Upper lobe of left lung (tissue), 6 donors: ENCODE measurements at regions not wholly inside any gene's neighbourhood (a gene's known extent, or its start where the extent isn't known, plus 50 kb on each side); places are given as distances from the start of the nearest gene placed in this dataset.

ENCODE experiments used
- ATAC-seq, 2 donors: fragments of 200-7000 bp; cut with Tn5 transposase; one replicate each; pipeline ENCODE4 v1.9.1; 2022; ENCODE audit warnings: mild to moderate bottlenecking in 2 of 2, moderate library complexity in 2 of 2; ENCODE audit not compliant: low FRiP score in 2 of 2
- DNase-seq, 2 donors: peaks; one replicate each; pipeline ENCODE4 v3.0.0-alpha.2; 2019 to 2020
- H3K27ac ChIP-seq, 4 donors: fragments of 200-600 bp; sonication (generic); one replicate each; pipeline ENCODE4 v1.5.1; 2016 to 2019
- H3K27me3 ChIP-seq, 4 donors: fragments of 200-600 bp; sonication (generic); one replicate each; pipeline ENCODE4 v1.5.1; 2017 to 2019
- H3K36me3 ChIP-seq, 4 donors: fragments of 200-600 bp; sonication (generic); one replicate each; pipeline ENCODE4 v1.5.1; 2016 to 2019
- H3K4me1 ChIP-seq, 4 donors: fragments of 200-600 bp; sonication (generic); one replicate each; pipeline ENCODE4 v1.5.1; 2018 to 2019
- H3K4me3 ChIP-seq, 4 donors: fragments of 200-600 bp; sonication (generic); one replicate each; pipeline ENCODE4 v1.5.1; 2017 to 2019; ENCODE audit warnings: mild to moderate bottlenecking in 2 of 4, moderate library complexity in 1 of 4
- H3K9me3 ChIP-seq, 4 donors: fragments of 200-600 bp; sonication (generic); one replicate each; pipeline ENCODE4 v1.5.1; 2018 to 2019
- EP300 ChIP-seq, 4 donors: sonication (generic); formaldehyde crosslinking; IDR thresholded peaks; one replicate each; pipeline ENCODE4 v1.5.1; 2017; ENCODE audit warnings: antibody characterized with exemption in 4 of 4, control low read depth in 2 of 4
- POLR2A ChIP-seq, 4 donors: fragments of 450-650 bp; IDR thresholded peaks; one replicate each; pipeline ENCODE4 v1.5.1; 2016 to 2017; ENCODE audit warnings: antibody characterized with exemption in 4 of 4, mild to moderate bottlenecking in 2 of 4
- POLR2AphosphoS5 ChIP-seq, 2 donors: sonication (generic); formaldehyde crosslinking; IDR thresholded peaks; one replicate each; pipeline ENCODE4 v1.5.1; 2017; ENCODE audit warnings: antibody characterized with exemption in 2 of 2
- WGBS, 2 donors: methylation state at CpG; one replicate each; pipeline ENCODE4 v1.1.5; 2017 to 2018; 5-methylcytosine and 5-hydroxymethylcytosine counted together
- TF ChIP-seq, protein P1 (sequence below), 6 experiments: fragments of 450-650 bp in 4 of 6; fragments of 200-600 bp in 2 of 6; sonication (generic) in 2 of 6; IDR thresholded peaks; one replicate each; pipeline ENCODE4 v1.5.1; 2016 to 2019; ENCODE audit warnings: antibody characterized with exemption in 6 of 6
- donor health status: DM: no; HTN: no; CAD: no; lungs with moderate emphysema.
- donor health status: DM: no; HTN: yes; CAD: no; lungs with severe emphysema.

DNA sequence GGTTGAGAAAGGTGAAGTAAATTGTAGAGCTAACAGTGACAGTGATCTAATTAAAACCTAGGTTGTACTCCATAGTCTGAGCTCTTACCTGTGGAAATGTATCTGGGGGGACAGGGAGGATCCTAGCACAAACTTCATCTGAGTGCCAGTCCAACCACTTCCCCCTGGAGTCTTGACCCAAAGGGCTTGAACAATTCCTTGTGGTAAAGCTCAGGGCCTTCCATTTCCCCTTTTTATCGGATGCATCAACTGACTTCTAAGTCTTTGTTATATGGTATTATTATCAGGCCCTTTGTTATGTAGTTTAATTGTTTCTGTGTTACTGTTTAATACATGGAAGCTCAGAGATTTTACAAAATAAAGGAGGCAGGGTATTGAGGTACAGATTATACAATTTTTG is 140.2 kb upstream of the SESN3 start:
- Histone ChIP-seq H3K36me3 (no peaks in the 10 kb centered on the region), H3K4me3 (no peak overlapping the region), H3K9me3 (no peaks in the 10 kb centered on the region), H3K4me1 (no peaks in the 10 kb centered on the region), H3K27ac (no peak overlapping the region), H3K27me3 (no peaks in the 10 kb centered on the region)
- no peak for TF ChIP-seq POLR2A (IDR thresholded peaks at IDR 0.05)
- TF ChIP-seq, protein P1, sequence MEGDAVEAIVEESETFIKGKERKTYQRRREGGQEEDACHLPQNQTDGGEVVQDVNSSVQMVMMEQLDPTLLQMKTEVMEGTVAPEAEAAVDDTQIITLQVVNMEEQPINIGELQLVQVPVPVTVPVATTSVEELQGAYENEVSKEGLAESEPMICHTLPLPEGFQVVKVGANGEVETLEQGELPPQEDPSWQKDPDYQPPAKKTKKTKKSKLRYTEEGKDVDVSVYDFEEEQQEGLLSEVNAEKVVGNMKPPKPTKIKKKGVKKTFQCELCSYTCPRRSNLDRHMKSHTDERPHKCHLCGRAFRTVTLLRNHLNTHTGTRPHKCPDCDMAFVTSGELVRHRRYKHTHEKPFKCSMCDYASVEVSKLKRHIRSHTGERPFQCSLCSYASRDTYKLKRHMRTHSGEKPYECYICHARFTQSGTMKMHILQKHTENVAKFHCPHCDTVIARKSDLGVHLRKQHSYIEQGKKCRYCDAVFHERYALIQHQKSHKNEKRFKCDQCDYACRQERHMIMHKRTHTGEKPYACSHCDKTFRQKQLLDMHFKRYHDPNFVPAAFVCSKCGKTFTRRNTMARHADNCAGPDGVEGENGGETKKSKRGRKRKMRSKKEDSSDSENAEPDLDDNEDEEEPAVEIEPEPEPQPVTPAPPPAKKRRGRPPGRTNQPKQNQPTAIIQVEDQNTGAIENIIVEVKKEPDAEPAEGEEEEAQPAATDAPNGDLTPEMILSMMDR (IDR thresholded peaks at IDR 0.05) = no peak
- TF ChIP-seq EP300 (IDR thresholded peaks at IDR 0.05) = no peak
- no peak for TF ChIP-seq POLR2AphosphoS5 (IDR thresholded peaks at IDR 0.05)
- 70 to 77% methylated on average over 1 of the region's 1 CpG for WGBS, 2 donors
- ATAC-seq (peak in 1 of 2 donors; percentile 57), DNase-seq (peak in 1 of 2 donors; percentile 24)

DNA sequence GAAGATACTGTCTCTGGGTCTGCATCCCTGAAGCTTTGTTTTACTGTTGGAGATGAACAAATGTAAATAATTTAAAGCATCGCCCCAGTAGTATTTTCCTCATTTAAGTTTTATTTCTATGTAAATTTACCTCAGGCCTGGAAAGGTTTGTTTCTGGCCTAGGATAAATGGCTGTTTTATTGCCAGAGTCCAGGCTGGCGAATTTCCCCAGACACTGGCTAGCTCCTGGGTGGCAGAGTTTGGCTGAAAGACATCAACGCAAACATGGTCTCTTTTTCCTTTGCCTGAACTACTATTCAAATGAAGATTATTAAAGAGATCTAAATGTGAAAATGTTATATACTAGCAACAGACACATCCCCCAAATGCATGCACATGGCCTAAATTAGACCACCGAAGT is 136.7 kb upstream of the SESN3 start:
- H3K9me3 ChIP-seq = no peaks in the 10 kb centered on the region
- no peak overlapping the region for H3K27ac ChIP-seq
- TF ChIP-seq POLR2AphosphoS5 (IDR thresholded peaks at IDR 0.05) = no peak
- no peak for TF ChIP-seq EP300 (IDR thresholded peaks at IDR 0.05)
- TF ChIP-seq, protein P1 (IDR thresholded peaks at IDR 0.05) = no peak
- no peak for TF ChIP-seq POLR2A (IDR thresholded peaks at IDR 0.05)
- H3K36me3 ChIP-seq = no peaks in the 10 kb centered on the region
- no peak for ATAC-seq
- H3K4me1 ChIP-seq = peaks cover 8 to 25% (median 12%) of the 10 kb centered on the region in 4 donors
- no peak overlapping the region for H3K4me3 ChIP-seq
- DNase-seq = no peak
- WGBS, 2 donors = 65 to 76% methylated on average over 3 to 4 of the region's 4 CpGs
- H3K27me3 ChIP-seq = no peaks in the 10 kb centered on the region

DNA sequence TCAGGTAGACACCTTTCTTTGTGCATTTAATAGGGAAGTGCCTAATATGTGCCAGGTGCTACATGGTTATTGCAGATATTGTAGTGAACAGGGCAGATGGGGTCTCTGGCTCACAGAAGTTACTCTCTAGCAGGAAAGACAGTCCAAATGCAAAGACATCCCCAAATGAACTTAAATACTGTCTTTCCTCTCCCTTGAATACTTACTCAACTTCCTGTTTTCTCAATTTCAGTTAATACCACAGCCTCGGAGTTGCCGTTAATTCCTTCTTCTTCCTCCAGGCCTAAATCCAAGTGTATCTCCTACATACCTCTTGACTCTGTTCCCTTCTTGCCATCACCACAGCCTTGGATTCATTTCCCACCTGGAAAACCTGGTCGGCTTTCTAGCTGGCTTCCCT is 134.3 kb upstream of the SESN3 start:
- TF ChIP-seq POLR2AphosphoS5 (IDR thresholded peaks at IDR 0.05) = no peak
- TF ChIP-seq POLR2A (IDR thresholded peaks at IDR 0.05) = no peak
- no peak for TF ChIP-seq EP300 (IDR thresholded peaks at IDR 0.05)
- TF ChIP-seq, protein P1 (IDR thresholded peaks at IDR 0.05) = no peak
- Histone ChIP-seq H3K27me3 (no peaks in the 10 kb centered on the region), H3K36me3 (no peaks in the 10 kb centered on the region), H3K4me3 (no peak overlapping the region), H3K9me3 (no peaks in the 10 kb centered on the region), H3K27ac (no peak overlapping the region), H3K4me1 (peaks cover 8 to 33% (median 13%) of the 10 kb centered on the region in 4 donors)
- peak in 1 of 2 donors; percentile 56 for ATAC-seq
- 50 to 60% methylated on average over 3 of the region's 3 CpGs for WGBS, 2 donors
- DNase-seq = no peak

DNA sequence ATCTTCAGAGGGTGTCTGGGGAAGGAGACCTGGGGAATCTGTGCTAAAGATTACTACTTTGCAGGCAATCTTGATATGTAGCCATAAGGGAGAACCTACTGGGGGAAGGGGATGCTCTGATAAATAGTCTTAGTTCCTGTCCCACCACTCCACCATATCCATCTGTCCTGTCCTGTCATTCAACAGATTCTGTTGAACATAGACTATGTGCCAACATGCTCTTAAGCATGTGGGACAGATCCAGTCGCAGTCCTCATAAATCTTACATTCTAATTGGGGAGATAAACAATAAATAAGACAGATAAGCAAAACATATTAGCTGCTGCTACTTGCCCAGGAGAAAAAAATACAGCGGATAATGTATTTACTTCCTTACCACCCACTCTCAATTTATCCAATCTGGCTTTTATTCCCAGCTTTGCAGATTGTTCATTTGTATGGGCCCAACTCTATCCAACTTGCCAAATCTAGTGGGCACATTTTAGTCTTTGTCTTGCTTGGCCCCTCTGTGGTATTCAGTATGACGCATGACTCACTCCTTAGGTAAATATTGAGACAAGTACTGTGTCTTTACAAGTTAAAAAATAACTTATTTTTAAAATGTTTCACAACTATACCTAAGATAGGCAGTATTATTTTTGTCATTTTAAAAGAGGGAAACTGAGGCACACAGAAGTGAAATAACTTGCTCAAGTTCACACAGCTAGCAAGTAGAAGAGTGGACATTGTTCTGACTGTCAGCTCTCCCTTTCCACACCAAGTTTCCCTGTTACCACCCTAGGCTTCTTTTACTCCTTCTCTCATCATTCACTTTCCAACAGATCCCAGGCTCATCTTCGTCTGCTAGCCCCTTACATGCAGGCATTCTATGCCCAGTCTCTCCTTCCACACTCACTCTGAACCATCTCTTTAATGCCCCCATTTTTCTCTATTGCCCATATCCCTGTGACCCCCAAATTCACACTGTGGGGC is 133.6 kb upstream of the SESN3 start:
- ATAC-seq = no peak
- no peak for DNase-seq
- H3K27ac ChIP-seq = no peak overlapping the region
- no peak for TF ChIP-seq EP300 (IDR thresholded peaks at IDR 0.05)
- TF ChIP-seq, protein P1 (IDR thresholded peaks at IDR 0.05) = no peak
- TF ChIP-seq POLR2A (IDR thresholded peaks at IDR 0.05) = no peak
- TF ChIP-seq POLR2AphosphoS5 (IDR thresholded peaks at IDR 0.05) = no peak
- no peak overlapping the region for H3K4me3 ChIP-seq
- no peaks in the 10 kb centered on the region for H3K9me3 ChIP-seq
- 62% methylated on average over 4 of the region's 4 CpGs for WGBS, 2 donors
- no peaks in the 10 kb centered on the region for H3K36me3 ChIP-seq
- peaks cover 8 to 36% (median 15%) of the 10 kb centered on the region in 4 donors for H3K4me1 ChIP-seq
- no peaks in the 10 kb centered on the region for H3K27me3 ChIP-seq
